Neuron (in vitro differentiated cells): ENCODE measurements at regions not wholly inside any gene's neighbourhood (a gene's known extent, or its start where the extent isn't known, plus 50 kb on each side); places are given as distances from the start of the nearest gene placed in this dataset.
"Not testable (repeated sequence)": the region's sequence is repeated elsewhere in the genome, so short reads cannot be mapped to it uniquely, and the experiment has no call there.

Experiments used
- H2AFZ ChIP-seq: one replicate; pipeline ENCODE4 v1.6.1; 2013; ENCODE audit warnings: low read depth, mild to moderate bottlenecking, inconsistent platforms, low read length, moderate library complexity
- H3K27me3 ChIP-seq: one replicate; pipeline ENCODE4 v1.6.1; 2013; ENCODE audit warnings: low read length; ENCODE audit not compliant: insufficient read depth
- H3K36me3 ChIP-seq: one replicate; pipeline ENCODE4 v1.6.1; 2013; ENCODE audit warnings: low read length; ENCODE audit not compliant: insufficient read depth
- H3K4me1 ChIP-seq: one replicate; pipeline ENCODE4 v1.6.1; 2013; ENCODE audit warnings: low read length; ENCODE audit not compliant: insufficient read depth
- H3K4me3 ChIP-seq: 2 replicates; pipeline ENCODE4 v1.5.1; 2013; ENCODE audit warnings: mild to moderate bottlenecking, low read length, moderate library complexity
- H3K9me3 ChIP-seq: one replicate; pipeline ENCODE4 v1.6.1; 2013; ENCODE audit warnings: low read length

DNA sequence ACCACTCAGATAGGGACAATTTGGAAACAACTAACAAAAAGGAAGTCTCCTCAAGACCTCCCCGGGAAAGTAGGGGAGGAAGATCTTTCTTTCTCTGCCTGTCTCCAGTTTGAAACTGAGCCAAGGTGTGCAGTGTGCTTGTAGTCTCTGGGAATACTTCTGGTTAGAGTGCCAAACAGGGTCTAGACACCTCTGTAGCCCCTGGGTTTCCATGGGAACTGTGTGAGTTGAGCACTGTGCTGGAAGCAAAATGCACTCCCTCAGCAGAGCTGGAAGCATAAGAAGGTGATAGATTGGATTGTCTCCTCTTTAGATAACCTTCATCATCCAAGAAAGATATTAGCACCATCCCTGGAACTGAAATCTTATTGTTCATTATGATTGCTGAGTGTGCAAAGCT is 129.2 kb upstream of the TNPO1 start:
- H3K9me3 ChIP-seq = no peaks in the 10 kb centered on the region
- H2AFZ ChIP-seq = no peak overlapping the region
- H3K4me3 ChIP-seq = no peak overlapping the region
- no peaks in the 10 kb centered on the region for H3K36me3 ChIP-seq
- no peaks in the 10 kb centered on the region for H3K4me1 ChIP-seq
- H3K27me3 ChIP-seq = no peaks in the 10 kb centered on the region

GRCh38 chr5:72682561-72682960 is 133.9 kb upstream of the TNPO1 start:
- Histone ChIP-seq H3K27me3 (no peaks in the 10 kb centered on the region), H3K36me3 (no peaks in the 10 kb centered on the region), H3K9me3 (no peaks in the 10 kb centered on the region), H2AFZ (no peak overlapping the region), H3K4me1 (no peaks in the 10 kb centered on the region), H3K4me3 (no peak overlapping the region)

DNA sequence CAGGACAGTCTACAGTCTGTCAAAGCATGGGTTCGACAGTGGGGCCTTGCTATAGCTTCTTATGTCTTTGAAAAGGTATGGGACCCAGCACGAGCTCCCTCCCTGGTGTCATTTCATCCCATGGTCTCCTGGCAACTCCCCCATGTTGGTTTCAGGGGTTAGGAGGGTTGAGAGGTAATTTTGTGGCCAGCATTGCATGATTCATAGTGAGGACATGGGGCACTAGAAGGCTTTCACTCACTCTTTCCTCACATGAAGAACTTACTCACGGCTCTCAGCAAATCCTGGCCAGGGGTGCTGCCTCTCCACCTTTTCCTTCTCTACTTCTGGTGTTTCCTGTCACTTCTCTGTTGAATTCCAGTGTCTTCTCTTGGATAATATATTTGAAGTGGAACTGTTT is 134.7 kb upstream of the TNPO1 start:
- no peak overlapping the region for H2AFZ ChIP-seq
- no peaks in the 10 kb centered on the region for H3K27me3 ChIP-seq
- no peaks in the 10 kb centered on the region for H3K4me1 ChIP-seq
- no peaks in the 10 kb centered on the region for H3K36me3 ChIP-seq
- no peaks in the 10 kb centered on the region for H3K9me3 ChIP-seq
- no peak overlapping the region for H3K4me3 ChIP-seq

DNA sequence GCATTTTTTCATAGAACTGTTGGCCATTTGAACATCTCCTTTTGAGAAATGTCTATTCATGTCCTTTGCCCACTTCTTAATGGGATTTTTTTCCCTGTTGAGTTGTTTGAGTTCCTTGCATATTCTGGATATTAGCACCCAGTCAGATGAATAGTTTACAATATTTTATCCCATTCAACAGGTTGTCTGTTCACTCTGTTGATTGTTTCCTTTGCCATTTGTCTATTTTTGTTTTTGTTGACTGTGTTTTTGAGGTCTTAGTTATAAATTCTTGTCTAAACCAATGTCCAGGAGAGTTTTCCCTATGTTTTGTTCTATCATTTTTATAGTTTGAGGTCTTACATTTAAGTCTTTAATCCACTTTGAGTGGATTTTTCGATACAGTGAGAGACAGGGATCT is 139.0 kb upstream of the TNPO1 start:
- H3K9me3 ChIP-seq = no peaks in the 10 kb centered on the region
- no peak overlapping the region for H3K4me3 ChIP-seq

GRCh38 chr5:72676831-72677230 is 139.6 kb upstream of the TNPO1 start:
- not testable (repeated sequence) for H2AFZ ChIP-seq, H3K9me3 ChIP-seq, H3K27me3 ChIP-seq, H3K36me3 ChIP-seq, H3K4me1 ChIP-seq, H3K4me3 ChIP-seq

More for the DNA sequence above, 139.0 kb upstream of the TNPO1 start:
- Histone ChIP-seq H3K27me3 (no peaks in the 10 kb centered on the region), H3K36me3 (no peaks in the 10 kb centered on the region), H2AFZ (no peak overlapping the region), H3K4me1 (no peaks in the 10 kb centered on the region)

DNA sequence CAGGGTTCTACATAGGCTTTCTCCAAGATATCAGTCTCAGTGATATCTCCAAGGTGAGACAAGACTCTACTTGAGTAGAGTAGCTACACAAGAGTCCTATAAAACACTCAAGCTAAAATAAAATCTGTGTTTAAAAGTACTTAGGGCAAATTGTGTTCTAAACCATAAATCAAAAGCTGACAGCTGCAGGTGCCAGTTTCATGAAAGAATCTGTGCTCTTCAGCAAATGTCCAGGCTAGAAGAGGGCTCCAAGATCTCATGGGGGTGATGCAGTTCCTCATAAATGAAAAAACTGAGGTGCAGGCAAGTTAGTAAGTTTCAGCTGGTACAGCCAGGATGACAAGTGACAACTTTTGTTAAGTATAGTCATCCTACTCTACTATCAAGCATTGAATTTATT is 142.8 kb upstream of the TNPO1 start:
- Histone ChIP-seq H3K9me3 (no peaks in the 10 kb centered on the region), H3K4me3 (no peak overlapping the region), H3K36me3 (no peaks in the 10 kb centered on the region), H3K27me3 (no peaks in the 10 kb centered on the region), H2AFZ (no peak overlapping the region), H3K4me1 (peaks cover 7% of the 10 kb centered on the region)

GRCh38 chr5:72673180-72673579 is 143.3 kb upstream of the TNPO1 start:
- Histone ChIP-seq H3K4me3 (no peak overlapping the region), H3K36me3 (no peaks in the 10 kb centered on the region), H2AFZ (no peak overlapping the region), H3K27me3 (no peaks in the 10 kb centered on the region), H3K4me1 (peaks cover 7% of the 10 kb centered on the region), H3K9me3 (no peaks in the 10 kb centered on the region)

GRCh38 chr5:72667708-72668107 is 148.8 kb upstream of the TNPO1 start:
- no peak overlapping the region for H3K4me3 ChIP-seq
- H3K27me3 ChIP-seq = no peaks in the 10 kb centered on the region
- H2AFZ ChIP-seq = no peak overlapping the region
- peaks cover 18% of the 10 kb centered on the region for H3K4me1 ChIP-seq
- H3K9me3 ChIP-seq = no peaks in the 10 kb centered on the region
- H3K36me3 ChIP-seq = no peaks in the 10 kb centered on the region

DNA sequence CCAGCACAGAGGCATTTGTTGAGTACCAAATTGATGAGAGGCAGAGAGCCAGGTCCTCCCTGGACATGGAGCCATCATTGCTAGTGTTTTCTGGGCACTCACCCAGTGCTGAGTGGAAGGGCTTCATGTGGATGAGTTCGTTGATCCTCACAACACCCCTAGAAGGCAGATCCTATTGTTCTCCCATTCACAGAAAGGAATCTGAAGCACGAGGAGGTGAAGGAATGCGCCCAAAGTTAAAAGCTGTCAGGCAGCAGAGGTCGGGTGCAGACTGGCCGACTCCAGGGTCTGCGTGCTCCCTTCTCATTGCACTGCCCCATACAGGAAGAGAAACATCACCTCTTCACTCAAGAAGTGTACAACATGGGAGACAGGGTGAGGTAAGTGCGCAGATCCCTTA is 153.5 kb upstream of the TNPO1 start:
- Histone ChIP-seq H3K9me3 (no peaks in the 10 kb centered on the region), H3K4me1 (peaks cover 15% of the 10 kb centered on the region), H3K27me3 (no peaks in the 10 kb centered on the region), H3K36me3 (no peaks in the 10 kb centered on the region), H3K4me3 (no peak overlapping the region), H2AFZ (no peak overlapping the region)

GRCh38 chr5:72662305-72662704 is 154.2 kb upstream of the TNPO1 start:
- Histone ChIP-seq H3K27me3 (no peaks in the 10 kb centered on the region), H3K9me3 (no peaks in the 10 kb centered on the region), H2AFZ (no peak overlapping the region), H3K36me3 (no peaks in the 10 kb centered on the region), H3K4me3 (no peak overlapping the region), H3K4me1 (peaks cover 15% of the 10 kb centered on the region)

GRCh38 chr5:72661405-72661804 is 154.2 kb upstream of the ZNF366 start:
- Histone ChIP-seq H2AFZ (no peak overlapping the region), H3K4me3 (no peak overlapping the region), H3K9me3 (no peaks in the 10 kb centered on the region), H3K36me3 (no peaks in the 10 kb centered on the region), H3K27me3 (no peaks in the 10 kb centered on the region), H3K4me1 (peaks cover 17% of the 10 kb centered on the region)

- Histone ChIP-seq H3K4me1 (peaks cover 25% of the 10 kb centered on the region), H3K9me3 (no peaks in the 10 kb centered on the region), H3K4me3 (no peak overlapping the region), H2AFZ (no peak overlapping the region), H3K27me3 (no peaks in the 10 kb centered on the region), H3K36me3 (no peaks in the 10 kb centered on the region)
These were observed 152.5 kb upstream of the ZNF366 start for GRCh38 chr5:72659726-72660125.

DNA sequence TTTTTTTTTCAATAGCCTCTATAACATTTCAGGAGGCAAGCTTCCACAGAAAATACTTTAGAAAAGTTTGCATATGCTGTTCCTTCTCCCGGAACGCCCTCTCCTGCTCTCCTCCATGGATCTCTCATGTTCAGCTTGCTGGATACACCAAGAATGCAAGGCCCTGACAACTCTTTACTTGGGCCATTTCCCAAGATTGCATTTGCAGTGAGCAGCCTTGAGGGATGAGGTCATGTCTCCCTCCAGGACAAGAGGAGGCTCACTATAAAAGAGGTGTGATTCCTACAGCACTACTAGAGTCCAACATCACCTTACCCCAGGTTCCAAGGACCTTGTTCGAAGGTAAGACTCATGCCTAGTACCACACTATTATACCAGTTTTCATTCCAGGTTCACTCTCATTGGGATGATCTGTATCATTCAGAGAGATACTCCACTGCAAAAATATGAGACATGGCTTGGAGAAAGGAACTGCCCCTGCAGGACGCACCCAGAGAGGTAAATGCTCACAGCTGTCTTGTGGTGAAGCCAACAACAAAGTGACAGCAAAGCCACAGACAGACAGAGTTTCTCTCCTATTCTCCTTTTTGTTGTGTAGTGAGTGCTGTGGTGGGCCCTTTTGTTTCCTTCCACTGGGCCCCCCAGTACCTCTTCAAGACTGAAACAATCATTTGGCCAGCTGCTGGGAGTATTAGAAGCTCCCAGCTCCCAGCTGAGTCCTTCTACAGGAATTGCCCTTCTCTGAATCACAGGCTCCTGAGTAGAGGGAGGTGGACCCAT is 151.7 kb upstream of the ZNF366 start:
- Histone ChIP-seq H3K36me3 (no peaks in the 10 kb centered on the region), H2AFZ (no peak overlapping the region), H3K4me1 (peaks cover 33% of the 10 kb centered on the region), H3K9me3 (no peaks in the 10 kb centered on the region), H3K27me3 (no peaks in the 10 kb centered on the region), H3K4me3 (no peak overlapping the region)

GRCh38 chr5:72658161-72658560 is 151.0 kb upstream of the ZNF366 start:
- Histone ChIP-seq H2AFZ (no peak overlapping the region), H3K9me3 (no peaks in the 10 kb centered on the region), H3K36me3 (no peaks in the 10 kb centered on the region), H3K4me3 (no peak overlapping the region), H3K27me3 (no peaks in the 10 kb centered on the region), H3K4me1 (peaks cover 32% of the 10 kb centered on the region)
